Neuronal stem cell (in vitro differentiated cells): ENCODE measurements at regions not wholly inside any gene's neighbourhood (a gene's known extent, or its start where the extent isn't known, plus 50 kb on each side); places are given as distances from the start of the nearest gene placed in this dataset.
A peak's percentile ranks its signal among the peaks of the same experiment; 100 is the strongest.

ENCODE experiments used
- DNase-seq: peaks from one replicate; pipeline ENCODE4 v3.0.0-alpha.2; 2013; ENCODE audit warnings: low spot score
- H2AFZ ChIP-seq: one replicate; pipeline ENCODE4 v1.6.1; 2013; ENCODE audit warnings: mild to moderate bottlenecking, low read length, inconsistent platforms
- H2AK5ac ChIP-seq: 2 replicates; pipeline ENCODE4 v1.6.1; 2013; ENCODE audit warnings: low read depth, mild to moderate bottlenecking, inconsistent platforms, low read length, moderate library complexity, mixed read lengths
- H2BK120ac ChIP-seq: 2 replicates; pipeline ENCODE4 v1.6.1; 2013; ENCODE audit warnings: low read depth, mild to moderate bottlenecking, inconsistent platforms, low read length, moderate library complexity, mixed read lengths
- H2BK12ac ChIP-seq: one replicate; pipeline ENCODE4 v1.6.1; 2013; ENCODE audit warnings: low read length, inconsistent platforms
- H2BK15ac ChIP-seq: 2 replicates; pipeline ENCODE4 v1.6.1; 2013; ENCODE audit warnings: mild to moderate bottlenecking, low read length, inconsistent platforms, mixed read lengths
- H2BK5ac ChIP-seq: one replicate; pipeline ENCODE4 v1.6.1; 2013; ENCODE audit warnings: inconsistent platforms, mild to moderate bottlenecking, low read length, moderate library complexity
- H3K14ac ChIP-seq: one replicate; pipeline ENCODE4 v1.6.1; 2013; ENCODE audit warnings: low read length, inconsistent platforms
- H3K18ac ChIP-seq: 2 replicates; pipeline ENCODE4 v1.6.1; 2013; ENCODE audit warnings: low read length, inconsistent platforms
- H3K23ac ChIP-seq: 2 replicates; pipeline ENCODE4 v1.6.1; 2013; ENCODE audit warnings: low read depth, mild to moderate bottlenecking, mixed read lengths, low read length, inconsistent platforms; ENCODE audit not compliant: poor library complexity
- H3K27ac ChIP-seq: replicated peaks from 3 replicates; pipeline ENCODE4 v1.5.1; 2013; ENCODE audit warnings: low read length, inconsistent platforms
- H3K27me3 ChIP-seq, 3 experiments: 2 replicates each; pipeline ENCODE4 v1.6.1; 2013; ENCODE audit warnings: low read length in 3 of 3, mild to moderate bottlenecking in 2 of 3, inconsistent platforms in 1 of 3, low read depth in 1 of 3, mixed read lengths in 1 of 3, moderate library complexity in 1 of 3; ENCODE audit not compliant: control insufficient read depth in 3 of 3, insufficient read depth in 3 of 3
- H3K36me3 ChIP-seq, 2 donors: replicated peaks in 1 of 2; 2 replicates each; pipeline ENCODE4 v1.6.1; 2013; ENCODE audit warnings: low read length in 2 of 2; ENCODE audit not compliant: control insufficient read depth in 2 of 2, insufficient read depth in 2 of 2
- H3K4ac ChIP-seq: 2 replicates; pipeline ENCODE4 v1.6.1; 2013; ENCODE audit warnings: inconsistent platforms, mild to moderate bottlenecking, low read length, moderate library complexity
- H3K4me1 ChIP-seq, 2 donors: 1 replicate in 1 of 2; 2 replicates in 1 of 2; pipeline ENCODE4 v1.6.1; 2013; ENCODE audit warnings: low read length in 2 of 2, low read depth in 1 of 2; ENCODE audit not compliant: control insufficient read depth in 2 of 2, insufficient read depth in 1 of 2
- H3K4me2 ChIP-seq: one replicate; pipeline ENCODE4 v1.6.1; 2013; ENCODE audit warnings: mild to moderate bottlenecking, low read length, inconsistent platforms; ENCODE audit not compliant: insufficient read depth, poor library complexity, severe bottlenecking
- H3K4me3 ChIP-seq, 2 donors: 2 replicates each; pipeline ENCODE4 v1.5.1; 2013; ENCODE audit warnings: low read length in 2 of 2, mild to moderate bottlenecking in 2 of 2, inconsistent platforms in 1 of 2, moderate library complexity in 1 of 2
- H3K79me1 ChIP-seq: one replicate; pipeline ENCODE4 v1.6.1; 2013; ENCODE audit warnings: low read depth, mild to moderate bottlenecking, inconsistent platforms, low read length, moderate library complexity
- H3K9ac ChIP-seq: one replicate; pipeline ENCODE4 v1.6.1; 2013; ENCODE audit warnings: mild to moderate bottlenecking, low read depth, low read length, inconsistent platforms; ENCODE audit not compliant: poor library complexity
- H3K9me3 ChIP-seq, 2 donors: replicated peaks in 1 of 2; 2 replicates each; pipeline versions ENCODE3 to v1.6.1; 2013; ENCODE audit warnings: low read length in 2 of 2, mild to moderate bottlenecking in 2 of 2, inconsistent platforms in 1 of 2, low read depth in 1 of 2, mixed read lengths in 1 of 2, moderate library complexity in 1 of 2; ENCODE audit not compliant: control insufficient read depth in 2 of 2, insufficient read depth in 1 of 2
- H4K8ac ChIP-seq: one replicate; pipeline ENCODE4 v1.6.1; 2013; ENCODE audit warnings: low read depth, mild to moderate bottlenecking, inconsistent platforms, low read length, moderate library complexity
- H4K91ac ChIP-seq: one replicate; pipeline ENCODE4 v1.6.1; 2013; ENCODE audit warnings: low read length, low read depth, mild to moderate bottlenecking, inconsistent platforms; ENCODE audit not compliant: poor library complexity
- WGBS, 2 donors: extraction: QIAGEN DNeasy Blood & Tissue Kit; methylation state at CpG; one replicate each; pipeline ENCODE4 v1.1.7; 2013; ENCODE audit warnings: missing lambda C conversion rate in 2 of 2, mixed read lengths in 1 of 2; ENCODE audit not compliant: insufficient read length in 2 of 2, insufficient replicate concordance in 1 of 2; ENCODE audit errors: extremely low coverage in 2 of 2; 5-methylcytosine and 5-hydroxymethylcytosine counted together

DNA sequence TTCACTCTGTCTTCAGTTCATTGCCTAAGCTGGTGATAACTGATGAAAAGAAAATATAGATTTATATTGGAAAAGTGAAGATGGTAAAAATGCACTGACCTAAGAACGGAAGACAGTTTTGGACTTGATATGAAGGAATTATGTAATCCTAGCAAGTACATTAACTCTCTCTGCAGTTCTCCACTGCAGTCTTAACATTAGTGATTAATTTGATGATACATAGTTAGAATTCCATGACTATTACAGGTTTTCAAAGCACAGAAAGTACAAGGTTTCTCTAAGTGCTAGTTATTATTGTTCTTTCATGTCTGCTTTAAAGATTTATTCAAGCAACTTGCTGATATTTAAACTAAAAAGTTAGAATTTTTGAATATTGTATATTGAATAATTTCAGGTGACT is 1591.7 kb upstream of the ADGRL3 start:
- H3K4me3 ChIP-seq = no peak overlapping the region
- no peak overlapping the region for H3K27ac ChIP-seq
- H3K23ac ChIP-seq = no peak overlapping the region
- WGBS, 2 donors = no CpG with 5 or more reads among the region's 1 CpG
- no peaks in the 10 kb centered on the region for H3K4me1 ChIP-seq
- no peaks in the 10 kb centered on the region for H3K79me1 ChIP-seq
- H3K4ac ChIP-seq = no peak overlapping the region
- H2BK12ac ChIP-seq = no peak overlapping the region
- H2BK15ac ChIP-seq = no peak overlapping the region
- no peak for DNase-seq
- H2BK5ac ChIP-seq = no peak overlapping the region
- no peak overlapping the region for H4K91ac ChIP-seq
- H2AK5ac ChIP-seq = no peak overlapping the region
- no peak overlapping the region for H4K8ac ChIP-seq
- no peak overlapping the region for H3K4me2 ChIP-seq
- H2BK120ac ChIP-seq = no peak overlapping the region
- H3K36me3 ChIP-seq = no peaks in the 10 kb centered on the region
- no peak overlapping the region for H3K18ac ChIP-seq
- no peaks in the 10 kb centered on the region for H3K27me3 ChIP-seq
- no peak overlapping the region for H2AFZ ChIP-seq
- H3K9me3 ChIP-seq = no peaks in the 10 kb centered on the region
- H3K9ac ChIP-seq = no peak overlapping the region
- H3K14ac ChIP-seq = no peak overlapping the region

DNA sequence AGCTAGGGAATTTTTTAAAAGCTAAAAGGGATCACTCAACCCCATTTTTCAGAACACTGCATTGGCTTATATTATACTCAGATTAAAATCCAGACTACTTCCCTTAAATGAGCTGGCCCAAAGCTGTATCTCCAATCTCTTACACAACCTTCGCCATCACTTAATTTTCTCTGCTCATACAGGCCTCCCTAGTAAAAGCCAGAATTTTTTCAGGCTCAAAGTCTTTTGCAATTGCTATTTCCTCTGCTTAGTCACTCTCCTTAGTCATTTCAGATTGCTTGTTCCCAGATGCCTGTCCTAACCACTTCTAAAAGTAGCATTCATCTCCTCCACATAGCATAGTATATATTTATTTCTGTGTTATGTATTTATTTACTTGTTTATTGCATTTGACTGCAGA is 1587.9 kb upstream of the ADGRL3 start:
- H2BK15ac ChIP-seq = no peak overlapping the region
- no peak overlapping the region for H2BK120ac ChIP-seq
- DNase-seq = no peak
- H2AFZ ChIP-seq = peak overlapping the region; percentile 43
- no peak overlapping the region for H2BK5ac ChIP-seq
- no peak overlapping the region for H3K14ac ChIP-seq
- H2BK12ac ChIP-seq = no peak overlapping the region
- no peaks in the 10 kb centered on the region for H3K79me1 ChIP-seq
- no peak overlapping the region for H3K27ac ChIP-seq
- no peaks in the 10 kb centered on the region for H3K9me3 ChIP-seq
- no peaks in the 10 kb centered on the region for H3K36me3 ChIP-seq
- no peak overlapping the region for H3K23ac ChIP-seq
- H4K91ac ChIP-seq = no peak overlapping the region
- H3K4ac ChIP-seq = no peak overlapping the region
- peaks cover 0 to 5% of the 10 kb centered on the region in 2 donors for H3K4me1 ChIP-seq
- no peak overlapping the region for H4K8ac ChIP-seq
- no peak overlapping the region for H3K9ac ChIP-seq
- H3K18ac ChIP-seq = no peak overlapping the region
- H3K4me2 ChIP-seq = no peak overlapping the region
- no peak overlapping the region for H3K4me3 ChIP-seq
- no CpG with 5 or more reads among the region's 1 CpG for WGBS, 2 donors
- no peaks in the 10 kb centered on the region for H3K27me3 ChIP-seq
- no peak overlapping the region for H2AK5ac ChIP-seq

DNA sequence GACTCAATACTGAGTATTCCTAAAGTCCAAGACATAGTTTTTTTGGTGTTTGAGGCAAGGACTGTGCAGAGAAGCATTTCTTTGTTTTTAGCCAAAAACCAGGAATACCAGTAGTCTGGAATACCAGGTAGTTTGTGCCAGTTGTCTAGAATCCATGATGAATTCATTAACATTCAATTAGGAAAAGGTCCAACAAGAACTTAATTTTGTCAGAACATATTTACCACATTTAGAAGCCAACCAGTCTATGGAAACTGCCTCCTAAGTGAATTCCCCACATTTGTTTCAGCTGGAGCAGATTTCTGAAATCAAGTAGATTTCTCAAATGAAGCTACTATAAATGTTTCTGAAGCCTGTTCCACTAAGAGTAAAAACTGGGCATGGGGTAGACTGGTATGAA is 1584.8 kb upstream of the ADGRL3 start:
- H4K91ac ChIP-seq = no peak overlapping the region
- no peaks in the 10 kb centered on the region for H3K9me3 ChIP-seq
- H3K4me3 ChIP-seq = no peak overlapping the region
- H3K9ac ChIP-seq = no peak overlapping the region
- no peak overlapping the region for H3K27ac ChIP-seq
- H3K14ac ChIP-seq = no peak overlapping the region
- H2BK12ac ChIP-seq = no peak overlapping the region
- no peak overlapping the region for H3K23ac ChIP-seq
- no peak overlapping the region for H2AK5ac ChIP-seq
- H4K8ac ChIP-seq = no peak overlapping the region
- H3K4ac ChIP-seq = no peak overlapping the region
- no peak overlapping the region for H2BK15ac ChIP-seq
- peak overlapping the region; percentile 66 for H2AFZ ChIP-seq
- peaks cover 0 to 11% of the 10 kb centered on the region in 2 donors for H3K4me1 ChIP-seq
- no peaks in the 10 kb centered on the region for H3K27me3 ChIP-seq
- no peak for DNase-seq
- H3K4me2 ChIP-seq = no peak overlapping the region
- H3K36me3 ChIP-seq = no peaks in the 10 kb centered on the region
- no peak overlapping the region for H2BK120ac ChIP-seq
- H2BK5ac ChIP-seq = no peak overlapping the region
- H3K18ac ChIP-seq = no peak overlapping the region
- no peaks in the 10 kb centered on the region for H3K79me1 ChIP-seq

DNA sequence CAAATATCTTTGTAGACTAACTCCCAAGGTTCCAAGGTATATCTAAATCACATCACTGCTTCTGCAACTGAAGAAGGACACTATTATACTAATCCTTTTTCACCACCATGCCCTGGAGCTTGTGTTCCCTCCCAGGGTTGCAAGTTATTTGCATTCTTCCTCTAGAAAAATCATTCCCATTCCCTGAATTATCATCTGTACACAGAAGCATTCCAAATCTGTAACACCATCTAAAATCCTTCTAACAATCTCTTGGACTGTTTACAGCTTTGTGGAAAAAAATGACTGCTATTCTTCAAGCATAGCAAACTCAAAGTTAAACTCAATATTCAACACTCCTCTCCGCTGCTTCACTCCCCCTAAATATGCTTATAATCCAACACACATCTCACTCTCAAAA is 1570.8 kb upstream of the ADGRL3 start:
- Histone ChIP-seq H3K27me3 (no peaks in the 10 kb centered on the region), H4K8ac (no peak overlapping the region), H3K23ac (no peak overlapping the region)

More for the DNA sequence above, 1570.8 kb upstream of the ADGRL3 start:
- no peak overlapping the region for H2AK5ac ChIP-seq
- H3K4me3 ChIP-seq = no peak overlapping the region
- H3K27ac ChIP-seq = no peak overlapping the region
- H3K4ac ChIP-seq = no peak overlapping the region
- no peaks in the 10 kb centered on the region for H3K79me1 ChIP-seq
- H2BK5ac ChIP-seq = no peak overlapping the region
- no peak overlapping the region for H2BK12ac ChIP-seq
- no peaks in the 10 kb centered on the region for H3K4me1 ChIP-seq
- H3K14ac ChIP-seq = no peak overlapping the region
- no peak for DNase-seq
- no peak overlapping the region for H3K9ac ChIP-seq
- H3K36me3 ChIP-seq = no peaks in the 10 kb centered on the region
- H2BK15ac ChIP-seq = no peak overlapping the region
- no peak overlapping the region for H3K18ac ChIP-seq
- no peak overlapping the region for H3K4me2 ChIP-seq
- WGBS, 2 donors = 100% methylated on average over 1 of the region's 1 CpG; no CpG with 5 or more reads in 1 of the 2 donors
- no peak overlapping the region for H2BK120ac ChIP-seq
- no peak overlapping the region for H4K91ac ChIP-seq
- H2AFZ ChIP-seq = no peak overlapping the region
- H3K9me3 ChIP-seq = no peaks in the 10 kb centered on the region
